IMR-90 (cell line): ENCODE measurements at regions not wholly inside any gene's neighbourhood (a gene's known extent, or its start where the extent isn't known, plus 50 kb on each side); places are given as distances from the start of the nearest gene placed in this dataset.
"Not testable (repeated sequence)": the region's sequence is repeated elsewhere in the genome, so short reads cannot be mapped to it uniquely, and the experiment has no call there.

Experiments
- ATAC-seq: fragments of 200-7000 bp; cut with Tn5 transposase; 2 replicates; pipeline ENCODE4 v1.9.1; 2020; ENCODE audit warnings: low read depth, mild to moderate bottlenecking, moderate library complexity
- BruUV-seq: library from RNA; stranded (reverse); fragments of 400-500 nt; replicated peaks from 2 replicates; lab custom pipeline; 2021; lab: Mats Ljungman, UMichigan
- CTCF ChIA-PET: fragments of 300-600 bp; formaldehyde crosslinking; extraction: SDS; loops from one replicate; lab custom pipeline; 2021; ENCODE audit warnings: antibody characterized with exemption; lab: Yijun Ruan, JAX
- POLR2A ChIA-PET: fragments of 300-600 bp; sonication (Branson Sonifier 250); formaldehyde crosslinking; loops from one replicate; lab custom pipeline; 2022; ENCODE audit warnings: antibody characterized with exemption; ENCODE audit not compliant: unreplicated experiment; lab: Charles Lee
- DNase-seq: peaks from one replicate; pipeline ENCODE4 v3.0.0; 2013
- H2AFZ ChIP-seq: replicated peaks from 2 replicates; pipeline ENCODE3; 2013; ENCODE audit warnings: low read length, mild to moderate bottlenecking; ENCODE audit not compliant: poor library complexity
- H2AK5ac ChIP-seq: 2 replicates; pipeline ENCODE4 v1.6.1; 2013; ENCODE audit warnings: low read depth, low read length, inconsistent platforms
- H2AK9ac ChIP-seq: replicated peaks from 2 replicates; pipeline ENCODE3; 2013; ENCODE audit warnings: mild to moderate bottlenecking, low read depth, low read length, moderate library complexity; ENCODE audit not compliant: poor library complexity
- H2BK120ac ChIP-seq: 2 replicates; pipeline ENCODE4 v1.6.1; 2013; ENCODE audit warnings: low read depth, low read length, inconsistent platforms
- H2BK15ac ChIP-seq: 3 replicates; pipeline ENCODE4 v1.6.1; 2013; ENCODE audit warnings: low read depth, low read length, inconsistent platforms
- H2BK20ac ChIP-seq: 2 replicates; pipeline ENCODE4 v1.6.1; 2013; ENCODE audit warnings: low read depth, mild to moderate bottlenecking, inconsistent platforms, low read length, moderate library complexity
- H2BK5ac ChIP-seq: 2 replicates; pipeline ENCODE4 v1.6.1; 2013; ENCODE audit warnings: mild to moderate bottlenecking, low read depth, low read length, inconsistent platforms; ENCODE audit not compliant: poor library complexity, severe bottlenecking
- H3K14ac ChIP-seq: replicated peaks from 2 replicates; pipeline ENCODE4 v1.6.1; 2013; ENCODE audit warnings: low read depth, low read length, inconsistent platforms
- H3K18ac ChIP-seq: 2 replicates; pipeline ENCODE4 v1.6.1; 2013; ENCODE audit warnings: low read depth, low read length, control low read depth
- H3K23ac ChIP-seq: 2 replicates; pipeline ENCODE4 v1.6.1; 2013; ENCODE audit warnings: low read depth, low read length, inconsistent platforms
- H3K27ac ChIP-seq: 2 replicates; pipeline ENCODE4 v1.5.1; 2013; ENCODE audit warnings: mild to moderate bottlenecking, control low read depth, low read length; ENCODE audit not compliant: insufficient read depth
- H3K27me3 ChIP-seq: 2 replicates; pipeline ENCODE4 v1.6.1; 2013; ENCODE audit warnings: low read length; ENCODE audit not compliant: control insufficient read depth, insufficient read depth
- H3K36me3 ChIP-seq: 2 replicates; pipeline ENCODE4 v1.6.1; 2013; ENCODE audit warnings: low read length, mixed read lengths; ENCODE audit not compliant: control insufficient read depth, insufficient read depth
- H3K4ac ChIP-seq: 2 replicates; pipeline ENCODE4 v1.6.1; 2013; ENCODE audit warnings: low read depth, low read length, inconsistent platforms
- H3K4me1 ChIP-seq: 2 replicates; pipeline ENCODE4 v1.6.1; 2013; ENCODE audit warnings: low read length, mixed read lengths; ENCODE audit not compliant: control insufficient read depth, insufficient read depth
- H3K4me2 ChIP-seq: 2 replicates; pipeline ENCODE4 v1.6.1; 2013; ENCODE audit warnings: low read depth, mild to moderate bottlenecking, control low read depth, low read length, moderate library complexity
- H3K4me3 ChIP-seq: 2 replicates; pipeline ENCODE4 v1.5.1; 2013; ENCODE audit warnings: low read depth, mild to moderate bottlenecking, control low read depth, low read length, moderate library complexity; ENCODE audit not compliant: insufficient read depth
- H3K56ac ChIP-seq: 2 replicates; pipeline ENCODE4 v1.6.1; 2013; ENCODE audit warnings: low read length, inconsistent platforms; ENCODE audit not compliant: insufficient read depth; ENCODE audit errors: extremely low read depth
- H3K79me1 ChIP-seq, 2 experiments: 2 replicates each; pipeline ENCODE4 v1.6.1; 2013; ENCODE audit warnings: low read length in 2 of 2, inconsistent platforms in 1 of 2, low read depth in 1 of 2
- H3K9ac ChIP-seq: 2 replicates; pipeline ENCODE4 v1.6.1; 2013; ENCODE audit warnings: low read depth, low read length, control low read depth
- H3K9me1 ChIP-seq: 2 replicates; pipeline ENCODE4 v1.6.1; 2013; ENCODE audit warnings: low read length, inconsistent platforms; ENCODE audit not compliant: insufficient read depth
- H3K9me3 ChIP-seq: 2 replicates; pipeline ENCODE4 v1.6.1; 2013; ENCODE audit warnings: low read length; ENCODE audit not compliant: control insufficient read depth, insufficient read depth
- H4K20me1 ChIP-seq: 2 replicates; pipeline ENCODE4 v1.6.1; 2013; ENCODE audit warnings: low read length, inconsistent platforms; ENCODE audit not compliant: insufficient read depth
- H4K5ac ChIP-seq: 2 replicates; pipeline ENCODE4 v1.6.1; 2013; ENCODE audit warnings: mild to moderate bottlenecking, low read depth, low read length, control low read depth
- H4K8ac ChIP-seq, 2 experiments: 2 replicates each; pipeline ENCODE4 v1.6.1; 2013; ENCODE audit warnings: low read depth in 2 of 2, low read length in 2 of 2, control low read depth in 1 of 2, inconsistent platforms in 1 of 2
- H4K91ac ChIP-seq: 2 replicates; pipeline ENCODE4 v1.6.1; 2013; ENCODE audit warnings: low read depth, low read length, inconsistent platforms; ENCODE audit not compliant: insufficient read depth
- BHLHE40 ChIP-seq: fragments of 150-350 bp; IDR thresholded peaks from 2 replicates; pipeline ENCODE4 v1.6.1; 2016; ENCODE audit warnings: mild to moderate bottlenecking, low read depth, low read length
- CHD1 ChIP-seq: IDR thresholded peaks from 2 replicates; pipeline ENCODE4 v1.6.1; 2012; ENCODE audit warnings: low read depth, low read length, improper control_type of control experiment
- MAFK ChIP-seq: IDR thresholded peaks from 2 replicates; pipeline ENCODE4 v1.6.1; 2012; ENCODE audit warnings: low read depth, low read length, improper control_type of control experiment
- MAZ ChIP-seq: IDR thresholded peaks from 2 replicates; pipeline ENCODE4 v1.6.1; 2012; ENCODE audit warnings: low read depth, mild to moderate bottlenecking, low read length, improper control_type of control experiment, moderate library complexity, borderline replicate concordance
- NFE2L2 ChIP-seq: fragments of 150-350 bp; IDR thresholded peaks from 2 replicates; pipeline ENCODE4 v1.6.1; 2016; ENCODE audit warnings: low read depth, mild to moderate bottlenecking, low read length
- POLR2A ChIP-seq: IDR thresholded peaks from 2 replicates; pipeline ENCODE4 v1.6.1; 2012; ENCODE audit warnings: mild to moderate bottlenecking, low read depth, low read length
- RAD21 ChIP-seq: IDR thresholded peaks from 2 replicates; pipeline ENCODE4 v1.6.1; 2012; ENCODE audit warnings: low read length, improper control_type of control experiment
- RFX5 ChIP-seq: IDR thresholded peaks from 2 replicates; pipeline ENCODE4 v1.8.0; 2012; ENCODE audit warnings: low read depth, mild to moderate bottlenecking, low read length, moderate library complexity
- WGBS, 2 experiments: methylation state at CpG; one replicate each; pipeline versions ENCODE4 v1.1.5 to v1.1.7; 2013; ENCODE audit warnings: missing lambda C conversion rate in 2 of 2; ENCODE audit not compliant: insufficient read length in 1 of 2; ENCODE audit errors: extremely low coverage in 2 of 2; 5-methylcytosine and 5-hydroxymethylcytosine counted together
- dilution Hi-C: fragments of 300-500 bp; cut with HindIII; formaldehyde crosslinking; loops from one replicate; pipeline ENCODE4 v1.14.3; 2018; ENCODE audit warnings: low sequenced_read_pairs; ENCODE audit not compliant: unreplicated experiment
- in situ Hi-C: fragments of 300-500 bp; cut with MboI; formaldehyde crosslinking; loops from 3 replicates; pipeline ENCODE4 v1.14.3; 2019; ENCODE audit warnings: low sequenced_read_pairs, inconsistent platforms, mixed read lengths
- intact Hi-C: fragments of 100-400 bp; cut with micrococcal nuclease; formaldehyde crosslinking; loops from 2 replicates; pipeline ENCODE4 v1.10.0; 2022

- Histone ChIP-seq H3K56ac (no peak overlapping the region), H4K5ac (no peak overlapping the region), H3K4me1 (no peaks in the 10 kb centered on the region), H3K18ac (no peak overlapping the region), H2AFZ (no peak overlapping the region), H3K4me2 (no peak overlapping the region), H3K4ac (no peak overlapping the region), H4K91ac (no peak overlapping the region), H4K8ac (no peak overlapping the region), H3K9me3 (peaks cover 3% of the 10 kb centered on the region; the same call in 1 of the 2 replicates), H3K27ac (no peak overlapping the region), H3K9me1 (no peaks in the 10 kb centered on the region), H3K4me3 (no peak overlapping the region), H3K23ac (no peak overlapping the region), H2AK5ac (no peak overlapping the region), H3K27me3 (no peaks in the 10 kb centered on the region), H3K9ac (no peak overlapping the region), H3K14ac (no peak overlapping the region), H3K79me1 (no peaks in the 10 kb centered on the region), H2BK15ac (no peak overlapping the region), H2BK20ac (no peak overlapping the region), H2BK5ac (no peak overlapping the region), H2BK120ac (no peak overlapping the region), H4K20me1 (no peaks in the 10 kb centered on the region), H3K36me3 (no peaks in the 10 kb centered on the region), H2AK9ac (no peak overlapping the region)
- dilution Hi-C loops (no loop called here), intact Hi-C loops (no loop called here), in situ Hi-C loops (no loop called here)
- TF ChIP-seq RFX5 (no peak), NFE2L2 (no peak), POLR2A (no peak), CHD1 (no peak), MAFK (no peak), RAD21 (no peak), MAZ (no peak), BHLHE40 (no peak)
- DNase-seq (no peak), ATAC-seq (no peak)
- WGBS, 2 experiments: 0% methylated on average over 1 of the region's 7 CpGs; no CpG with 5 or more reads in 1 of the 2 experiments
- POLR2A ChIA-PET: no interaction called here
- no TSS peak for BruUV-seq
- CTCF ChIA-PET: no interaction called here
These were observed 436.5 kb downstream of the SMARCA1 start for GRCh38 chrX:129086802-129087201.

GRCh38 chrX:129084291-129084690, 439.0 kb downstream of the SMARCA1 start:
- H3K79me1 ChIP-seq, H3K23ac ChIP-seq, H3K9me1 ChIP-seq, H3K4me3 ChIP-seq, H4K8ac ChIP-seq, H3K4ac ChIP-seq, H2BK20ac ChIP-seq, H3K27ac ChIP-seq, POLR2A ChIA-PET, H3K18ac ChIP-seq, intact Hi-C loops, dilution Hi-C loops, H2BK120ac ChIP-seq, H3K9ac ChIP-seq, H3K9me3 ChIP-seq, DNase-seq, H2AK9ac ChIP-seq, CTCF ChIA-PET, H3K4me1 ChIP-seq, H4K91ac ChIP-seq, ATAC-seq, H4K5ac ChIP-seq, H3K14ac ChIP-seq, H3K27me3 ChIP-seq, in situ Hi-C loops, H4K20me1 ChIP-seq, H2BK15ac ChIP-seq, H3K4me2 ChIP-seq, H2BK5ac ChIP-seq, H2AK5ac ChIP-seq, H2AFZ ChIP-seq, BruUV-seq, H3K56ac ChIP-seq, H3K36me3 ChIP-seq: not testable (repeated sequence)
- no CpG with 5 or more reads among the region's 3 CpGs for WGBS, 2 experiments
